ENCODE measurements at regions not wholly inside any gene's neighbourhood (a gene's known extent, or its start where the extent isn't known, plus 50 kb on each side); places are given as distances from the start of the nearest gene placed in this dataset.

- TF ChIP-seq CBX2 (IDR thresholded peaks at IDR 0.05; ENCODE audit: borderline replicate concordance, low read depth) (no peak), RAD21 (conservative IDR thresholded peaks at IDR 0.05 in 1 of 2, IDR thresholded peaks at IDR 0.05 in 1 of 2) (no peak), KDM5A (IDR thresholded peaks at IDR 0.05) (no peak), TFCP2L1 (CRISPR knock-in tag; IDR thresholded peaks at IDR 0.05) (no peak), GATA3 (IDR thresholded peaks at IDR 0.05; ENCODE audit: borderline replicate concordance) (no peak), MAZ (IDR thresholded peaks at IDR 0.05; ENCODE audit: borderline replicate concordance, low read depth, low read length) (no peak), PBX3 (IDR thresholded peaks at IDR 0.05) (no peak), SREBF2 (IDR thresholded peaks at IDR 0.05) (no peak), HDAC2 (IDR thresholded peaks at IDR 0.05) (no peak), EP300 (IDR thresholded peaks at IDR 0.05) (no peak), MAX (IDR thresholded peaks at IDR 0.05) (no peak), CBX8 (IDR thresholded peaks at IDR 0.05) (no peak), JUNB (IDR thresholded peaks at IDR 0.05) (no peak), ZFP36 (IDR thresholded peaks at IDR 0.05; ENCODE audit: borderline replicate concordance, partially characterized antibody) (no peak)
- POLR2A ChIA-PET = no interaction called here
- no peak overlapping the region for H3K4me2 ChIP-seq
- 41% methylated on average over 5 of the region's 5 CpGs for WGBS (ENCODE audit: missing lambda C conversion rate)
- DNase-seq (ENCODE audit: low read depth in 1 of 2, low spot score in 1 of 2) (no peak), ATAC-seq (no peak), FAIRE-seq (no peak)
- no peaks in the 10 kb centered on the region for H3K4me1 ChIP-seq
- H3K27ac ChIP-seq = no peak overlapping the region
- no peak overlapping the region for H3K4me3 ChIP-seq
- no peaks in the 10 kb centered on the region for H3K9me3 ChIP-seq
- CTCF ChIA-PET = interaction anchor here (1.6 kb wide), 1 partner anchor 77 kb away, joined by 5 read pairs; no protein-coding TSS in a partner anchor
These were observed 162.4 kb upstream of the SYT13 start for GRCh38 chr11:45448561-45448960.

- DNase-seq (ENCODE audit: low read depth in 1 of 2, low spot score in 1 of 2) = no peak
- ChIA-PET POLR2A (no interaction called here), CTCF (interaction anchor here (1.1 kb wide), 1 partner anchor 11 kb away, joined by 4 read pairs; no protein-coding TSS in a partner anchor)
- WGBS (ENCODE audit: missing lambda C conversion rate) = 37% methylated on average over 6 of the region's 8 CpGs
- no peak for FAIRE-seq
- Histone ChIP-seq H3K4me3 (no peak overlapping the region), H3K9me3 (no peaks in the 10 kb centered on the region), H3K27ac (no peak overlapping the region), H3K4me1 (no peaks in the 10 kb centered on the region), H3K4me2 (no peak overlapping the region)
- TF ChIP-seq EHMT2 (IDR thresholded peaks at IDR 0.05; ENCODE audit: low read depth) = no peak
- no peak for TF ChIP-seq CHD4 (IDR thresholded peaks at IDR 0.05; ENCODE audit: borderline replicate concordance)
- no peak for TF ChIP-seq KDM5A (IDR thresholded peaks at IDR 0.05)
- no peak for TF ChIP-seq POLR2AphosphoS2 (conservative IDR thresholded peaks at IDR 0.05; ENCODE audit: low read length)
- no peak for TF ChIP-seq PBX3 (IDR thresholded peaks at IDR 0.05)
- TF ChIP-seq CBX2 (IDR thresholded peaks at IDR 0.05; ENCODE audit: borderline replicate concordance, low read depth) = no peak
- no peak for TF ChIP-seq MAFK (IDR thresholded peaks at IDR 0.05; ENCODE audit: partially characterized antibody)
- TF ChIP-seq HOXA7 (CRISPR knock-in tag; IDR thresholded peaks at IDR 0.05) = no peak
- no peak for TF ChIP-seq TP53 (CRISPR knock-in tag; IDR thresholded peaks at IDR 0.05)
- TF ChIP-seq NFE2L2 (conservative IDR thresholded peaks at IDR 0.05; ENCODE audit: low read length) = no peak
- TF ChIP-seq EP300 (IDR thresholded peaks at IDR 0.05) = no peak
- no peak for TF ChIP-seq MYC (IDR thresholded peaks at IDR 0.05; ENCODE audit: borderline replicate concordance, low read length)
- no peak for TF ChIP-seq HDAC2 (IDR thresholded peaks at IDR 0.05)
- TF ChIP-seq RNF2 (IDR thresholded peaks at IDR 0.05; ENCODE audit: borderline replicate concordance, low read depth) = no peak
- no peak for TF ChIP-seq REST (IDR thresholded peaks at IDR 0.05)
- TF ChIP-seq E2F6 (IDR thresholded peaks at IDR 0.05; ENCODE audit: borderline replicate concordance, low read depth) = no peak
- TF ChIP-seq RCOR1 (IDR thresholded peaks at IDR 0.05; ENCODE audit: low read depth, low read length) = no peak
- no peak for ATAC-seq
These were observed 160.9 kb upstream of the SYT13 start for GRCh38 chr11:45446998-45447397.
